Aorta (tissue), 5 donors: ENCODE measurements at regions not wholly inside any gene's neighbourhood (a gene's known extent, or its start where the extent isn't known, plus 50 kb on each side); places are given as distances from the start of the nearest gene placed in this dataset.

ENCODE experiments used
- ATAC-seq: fragments of 200-7000 bp; cut with Tn5 transposase; one replicate; pipeline ENCODE4 v1.9.1; 2022; ENCODE audit warnings: moderate library complexity; ENCODE audit not compliant: low FRiP score
- DNase-seq, 2 donors: peaks; one replicate each; pipeline ENCODE4 v3.0.0-alpha.2; 2020
- H3K27ac ChIP-seq, 2 donors: one replicate each; pipeline ENCODE4 v1.5.1; 2013; ENCODE audit warnings: low read length in 2 of 2, mild to moderate bottlenecking in 2 of 2, moderate library complexity in 2 of 2, control low read depth in 1 of 2, inconsistent platforms in 1 of 2, low read depth in 1 of 2
- H3K27me3 ChIP-seq, 2 donors: one replicate each; pipeline ENCODE4 v1.6.1; 2013; ENCODE audit warnings: control low read depth in 1 of 2, low read length in 1 of 2, mild to moderate bottlenecking in 1 of 2, moderate library complexity in 1 of 2; ENCODE audit not compliant: insufficient read depth in 2 of 2, control insufficient read depth in 1 of 2
- H3K36me3 ChIP-seq, 2 donors: one replicate each; pipeline ENCODE4 v1.6.1; 2013; ENCODE audit warnings: control low read depth in 1 of 2, low read length in 1 of 2, mild to moderate bottlenecking in 1 of 2; ENCODE audit not compliant: insufficient read depth in 2 of 2, control insufficient read depth in 1 of 2
- H3K4me1 ChIP-seq, 2 donors: one replicate each; pipeline ENCODE4 v1.6.1; 2013; ENCODE audit warnings: low read length in 2 of 2, control low read depth in 1 of 2, mild to moderate bottlenecking in 1 of 2, moderate library complexity in 1 of 2; ENCODE audit not compliant: insufficient read depth in 2 of 2, control insufficient read depth in 1 of 2
- H3K4me3 ChIP-seq, 2 donors: one replicate each; pipeline ENCODE4 v1.5.1; 2013; ENCODE audit warnings: low read length in 2 of 2, control low read depth in 1 of 2, mild to moderate bottlenecking in 1 of 2
- H3K9me3 ChIP-seq: one replicate; pipeline ENCODE4 v1.6.1; 2013; ENCODE audit warnings: mild to moderate bottlenecking, low read length; ENCODE audit not compliant: control insufficient read depth
- WGBS, 2 donors: extraction: QIAGEN DNeasy Blood & Tissue Kit; methylation state at CpG; one replicate each; pipeline ENCODE4 v1.1.7; 2013; 5-methylcytosine and 5-hydroxymethylcytosine counted together
- intact Hi-C, 2 donors: fragments of 100-400 bp; cut with DNase I; formaldehyde crosslinking; loops; one replicate each; pipeline versions ENCODE4 v1.14.2 to v1.15.0; 2022
- donor health status: healthy with polysubstance abuse.
- donor health status: Bipolar disorder and iron deficiency.
- donor health status: DM: no; HTN: no; CAD: no.
- donor health status: DM: no; HTN: no; CAD: no.
- donor health status: DM: yes; HTN: yes; CAD: no.

GRCh38 chr9:99561509-99561917, 260.2 kb upstream of the NR4A3 start:
- ATAC-seq (no peak), DNase-seq (no peak)
- Histone ChIP-seq H3K27me3 (no peaks in the 10 kb centered on the region), H3K9me3 (peaks cover 2% of the 10 kb centered on the region), H3K4me3 (no peak overlapping the region), H3K27ac (no peak overlapping the region), H3K4me1 (no peaks in the 10 kb centered on the region), H3K36me3 (no peaks in the 10 kb centered on the region)
- intact Hi-C loops, result no loop called here
- WGBS, 2 donors, result 83 to 86% methylated on average over 2 of the region's 2 CpGs

GRCh38 chr9:99561961-99562565, 259.6 kb upstream of the NR4A3 start:
- intact Hi-C loops, result no loop called here
- Histone ChIP-seq H3K27me3 (no peaks in the 10 kb centered on the region), H3K4me3 (no peak overlapping the region), H3K36me3 (no peaks in the 10 kb centered on the region), H3K9me3 (no peaks in the 10 kb centered on the region), H3K27ac (no peak overlapping the region), H3K4me1 (no peaks in the 10 kb centered on the region)
- 86% methylated on average over 2 of the region's 2 CpGs for whole genome bisulfite sequencing, 2 donors
- no peak for ATAC-seq
- DNase-seq, result no peak

GRCh38 chr9:99563364-99563763, 258.3 kb upstream of the NR4A3 start:
- Histone ChIP-seq H3K27ac (no peak overlapping the region), H3K27me3 (no peaks in the 10 kb centered on the region), H3K4me3 (no peak overlapping the region), H3K4me1 (no peaks in the 10 kb centered on the region), H3K36me3 (no peaks in the 10 kb centered on the region), H3K9me3 (no peaks in the 10 kb centered on the region)
- 91 to 93% methylated on average over 6 of the region's 6 CpGs for WGBS, 2 donors
- DNase-seq, result no peak
- intact Hi-C loops, result no loop called here
- no peak for ATAC-seq

- Histone ChIP-seq H3K36me3 (no peaks in the 10 kb centered on the region), H3K4me1 (no peaks in the 10 kb centered on the region), H3K9me3 (no peaks in the 10 kb centered on the region), H3K27me3 (no peaks in the 10 kb centered on the region), H3K4me3 (no peak overlapping the region), H3K27ac (no peak overlapping the region)
- 15 to 20% methylated on average over 8 of the region's 8 CpGs for WGBS, 2 donors
- intact Hi-C loops, result no loop called here
- ATAC-seq (no peak), DNase-seq (no peak)
Observed at GRCh38 chr9:99565203-99565602, 256.5 kb upstream of the NR4A3 start.

GRCh38 chr9:99567436-99567835, 254.2 kb upstream of the NR4A3 start:
- intact Hi-C loops, result no loop called here
- no peak overlapping the region for H3K27ac ChIP-seq
- no peak overlapping the region for H3K4me3 ChIP-seq
- ATAC-seq, result no peak
- H3K36me3 ChIP-seq, result no peaks in the 10 kb centered on the region
- WGBS, 2 donors, result 79 to 83% methylated on average over 2 of the region's 2 CpGs
- no peak for DNase-seq
- no peaks in the 10 kb centered on the region for H3K4me1 ChIP-seq
- H3K9me3 ChIP-seq, result no peaks in the 10 kb centered on the region
- H3K27me3 ChIP-seq, result no peaks in the 10 kb centered on the region

GRCh38 chr9:99569840-99570239, 251.8 kb upstream of the NR4A3 start:
- DNase-seq (no peak), ATAC-seq (no peak)
- 93 to 95% methylated on average over 2 of the region's 2 CpGs for WGBS, 2 donors
- H3K9me3 ChIP-seq, result no peaks in the 10 kb centered on the region
- H3K27ac ChIP-seq, result no peak overlapping the region
- H3K4me3 ChIP-seq, result no peak overlapping the region
- no peaks in the 10 kb centered on the region for H3K27me3 ChIP-seq
- intact Hi-C loops, result no loop called here
- no peaks in the 10 kb centered on the region for H3K4me1 ChIP-seq
- no peaks in the 10 kb centered on the region for H3K36me3 ChIP-seq

- no peak for DNase-seq
- Histone ChIP-seq H3K4me3 (no peak overlapping the region), H3K9me3 (no peaks in the 10 kb centered on the region), H3K4me1 (no peaks in the 10 kb centered on the region), H3K36me3 (no peaks in the 10 kb centered on the region), H3K27me3 (no peaks in the 10 kb centered on the region), H3K27ac (no peak overlapping the region)
- 14 to 21% methylated on average over 4 of the region's 4 CpGs for WGBS, 2 donors
- intact Hi-C loops, result no loop called here
- no peak for ATAC-seq
Observed at GRCh38 chr9:99572567-99572966, 249.1 kb upstream of the NR4A3 start.

- H3K4me1 ChIP-seq, result no peaks in the 10 kb centered on the region
- intact Hi-C loops, result no loop called here
- H3K36me3 ChIP-seq, result no peaks in the 10 kb centered on the region
- no peak overlapping the region for H3K27ac ChIP-seq
- DNase-seq, result no peak
- ATAC-seq, result no peak
- WGBS, 2 donors, result 18% methylated on average over 5 of the region's 5 CpGs
- no peaks in the 10 kb centered on the region for H3K27me3 ChIP-seq
- H3K4me3 ChIP-seq, result no peak overlapping the region
- H3K9me3 ChIP-seq, result no peaks in the 10 kb centered on the region
Observed at GRCh38 chr9:99573085-99573484, 248.6 kb upstream of the NR4A3 start.

GRCh38 chr9:99573886-99574285, 247.8 kb upstream of the NR4A3 start:
- Histone ChIP-seq H3K36me3 (no peaks in the 10 kb centered on the region), H3K4me1 (no peaks in the 10 kb centered on the region), H3K27me3 (no peaks in the 10 kb centered on the region), H3K27ac (no peak overlapping the region), H3K9me3 (no peaks in the 10 kb centered on the region), H3K4me3 (no peak overlapping the region)
- DNase-seq (no peak), ATAC-seq (no peak)
- WGBS, 2 donors, result 96 to 99% methylated on average over 2 of the region's 2 CpGs
- intact Hi-C loops, result no loop called here
